CD4-positive, alpha-beta T cell treated with Interleukin-6 at 100 ng/mL for 8 hours (primary cell): ENCODE measurements at regions not wholly inside any gene's neighbourhood (a gene's known extent, or its start where the extent isn't known, plus 50 kb on each side); places are given as distances from the start of the nearest gene placed in this dataset.
"Not testable (repeated sequence)": the region's sequence is repeated elsewhere in the genome, so short reads cannot be mapped to it uniquely, and the experiment has no call there.

Source experiments
- DNase-seq: peaks from one replicate; pipeline ENCODE4 v3.0.0-alpha.2; 2020; ENCODE audit warnings: mixed read lengths, low spot score

DNA sequence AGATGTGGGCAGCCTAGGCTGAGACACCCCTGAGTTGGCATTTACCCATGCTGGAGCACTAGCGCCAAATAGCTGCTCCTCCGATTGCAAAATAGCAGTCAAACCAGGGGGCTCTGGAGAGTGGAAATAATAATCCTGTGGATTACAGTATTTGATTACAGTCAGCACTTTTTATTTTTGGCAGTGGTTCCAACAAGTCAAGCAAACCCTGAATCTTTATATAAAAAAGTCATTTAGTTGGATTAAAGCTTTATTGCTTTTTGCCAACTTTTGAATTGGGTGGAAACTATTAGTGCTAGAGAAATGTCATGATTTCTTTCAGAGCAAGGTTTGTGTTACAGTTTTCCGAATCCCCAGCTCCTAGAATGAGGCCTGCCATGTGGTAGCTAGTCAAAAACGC lies 99.3 kb upstream of the FAM20A start:
- DNase-seq = no peak

DNA sequence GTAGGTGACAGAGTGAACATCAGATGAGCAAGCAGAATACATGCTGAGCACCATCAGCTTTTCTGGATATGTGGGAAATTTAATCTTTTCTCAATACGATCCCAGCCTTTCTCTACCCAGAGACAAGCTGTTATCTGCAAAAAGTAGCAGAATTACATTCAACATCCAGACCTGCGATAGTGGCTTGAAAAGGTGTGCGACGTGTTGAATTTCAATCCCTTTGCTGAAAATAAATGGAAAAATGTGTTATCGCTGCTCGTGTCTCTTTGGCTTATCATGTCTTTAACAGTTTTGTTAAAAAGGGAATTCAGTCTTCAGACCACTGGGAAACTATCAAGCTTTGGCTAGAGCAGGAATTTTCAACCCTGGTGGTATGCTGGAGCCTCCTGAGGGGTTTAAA lies 98.8 kb upstream of the FAM20A start:
- DNase-seq = no peak

DNA sequence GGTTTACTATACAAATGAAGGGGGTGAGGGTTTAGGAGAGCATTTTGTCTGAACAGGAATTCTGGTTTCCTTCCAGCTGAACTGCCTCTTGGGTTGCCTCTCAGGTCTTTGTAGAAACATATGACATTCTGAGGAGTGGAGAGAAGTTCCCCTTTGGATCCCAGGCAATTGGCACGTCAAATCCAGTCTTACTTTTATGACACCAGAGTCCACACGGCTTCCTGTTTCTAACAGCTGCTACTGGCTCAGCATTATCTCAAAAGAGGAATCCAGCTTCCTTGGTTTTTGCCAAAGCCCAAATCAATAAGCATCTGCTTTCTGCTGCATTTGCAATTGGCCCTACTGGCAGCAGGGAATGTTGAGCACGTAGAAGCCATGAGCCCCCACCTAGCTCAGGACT lies 97.6 kb upstream of the FAM20A start:
- no peak for DNase-seq

DNA sequence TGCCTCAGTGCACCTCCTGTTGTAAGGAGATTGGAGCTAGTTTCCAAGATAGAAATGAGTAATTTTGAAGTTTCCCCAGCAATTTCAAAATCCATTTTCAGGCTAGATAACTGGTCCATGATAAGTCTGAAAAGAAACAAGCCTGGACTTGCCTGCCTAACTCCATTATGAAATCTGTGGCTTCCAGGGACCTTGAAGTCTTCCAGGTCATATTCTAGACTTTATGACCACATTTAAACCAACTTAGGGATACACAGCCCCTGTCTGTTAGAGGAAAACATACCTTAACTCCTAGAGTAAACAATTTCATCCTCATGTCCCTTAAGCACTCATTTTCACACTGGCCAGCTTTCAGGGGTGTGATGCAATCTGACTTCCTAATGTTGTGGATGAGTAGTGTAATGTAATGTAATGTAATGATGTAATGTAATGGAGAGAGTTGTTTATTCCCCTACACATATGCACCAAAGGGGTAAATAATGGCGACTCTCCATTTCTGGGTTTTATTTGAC lies 96.7 kb upstream of the FAM20A start:
- no peak for DNase-seq

DNA sequence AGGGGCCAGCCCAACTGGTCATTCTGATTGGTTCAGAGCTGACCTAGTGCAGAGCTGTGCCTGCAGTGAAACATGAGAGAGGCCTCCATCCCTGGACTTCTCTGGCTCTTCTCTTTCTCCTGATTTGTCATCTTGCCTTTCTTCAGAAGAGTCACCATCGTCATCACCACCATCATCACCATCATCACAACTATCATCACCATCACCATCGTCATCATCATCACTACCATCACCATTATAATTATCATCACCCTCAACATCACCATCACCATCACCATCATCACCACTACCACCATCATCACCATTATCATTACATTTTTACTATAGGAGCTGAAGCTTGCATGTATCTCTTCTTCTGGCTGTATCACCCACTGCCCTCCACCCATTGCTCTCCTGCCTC lies 94.5 kb upstream of the FAM20A start:
- DNase-seq = no peak

DNA sequence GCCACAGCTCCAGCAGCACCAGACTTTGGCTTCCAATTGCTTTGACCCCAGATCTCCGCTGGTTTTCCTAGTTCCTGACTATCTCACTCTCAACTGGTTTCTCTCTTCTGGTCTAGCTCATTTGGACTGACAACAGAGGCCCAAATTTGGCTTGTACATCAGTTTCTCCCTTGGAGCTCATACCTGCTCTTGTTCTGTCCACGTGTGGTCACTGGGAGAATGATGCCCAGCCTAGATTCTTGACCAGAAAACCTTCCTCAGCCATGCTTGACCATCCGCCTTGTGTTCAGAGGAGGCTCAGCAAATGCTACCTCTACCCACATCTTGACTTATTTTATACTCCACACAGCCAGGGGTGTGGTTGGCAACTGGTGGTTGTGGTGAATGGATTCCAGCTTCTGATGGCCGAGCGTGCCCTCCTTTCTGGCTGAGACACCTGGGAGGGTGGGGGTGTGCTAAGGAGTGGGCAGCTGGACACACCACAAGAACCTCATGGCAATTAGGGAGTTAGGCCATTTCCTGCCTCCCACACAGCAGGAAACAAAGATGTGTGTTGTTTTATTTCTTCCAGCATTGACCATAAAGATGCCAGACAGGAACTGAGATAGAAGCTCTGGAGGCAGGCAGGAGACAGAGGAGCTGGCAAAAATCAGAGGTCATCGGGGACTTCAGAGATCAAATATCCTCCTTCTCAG lies 93.8 kb upstream of the FAM20A start:
- DNase-seq = no peak

DNA sequence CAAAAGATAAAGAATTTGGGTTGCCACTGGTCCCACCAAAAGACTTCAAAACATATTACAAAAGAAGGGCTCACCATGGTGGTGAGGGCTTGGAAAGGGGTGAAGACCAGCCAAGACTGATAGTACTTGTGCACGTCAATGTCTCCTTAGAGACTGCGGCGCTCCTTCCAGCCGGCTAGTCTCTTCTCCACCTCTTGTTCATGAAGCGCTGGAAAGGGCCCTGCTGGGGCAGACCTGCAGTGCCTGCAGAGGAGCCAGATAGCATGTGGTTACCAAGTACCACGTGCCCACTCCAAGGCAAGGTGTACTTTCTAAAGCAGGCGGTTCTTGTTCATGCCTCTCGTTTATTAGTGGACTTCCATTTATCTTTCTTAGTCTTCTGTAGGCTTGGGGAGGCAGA lies 92.7 kb upstream of the FAM20A start:
- no peak for DNase-seq

DNA sequence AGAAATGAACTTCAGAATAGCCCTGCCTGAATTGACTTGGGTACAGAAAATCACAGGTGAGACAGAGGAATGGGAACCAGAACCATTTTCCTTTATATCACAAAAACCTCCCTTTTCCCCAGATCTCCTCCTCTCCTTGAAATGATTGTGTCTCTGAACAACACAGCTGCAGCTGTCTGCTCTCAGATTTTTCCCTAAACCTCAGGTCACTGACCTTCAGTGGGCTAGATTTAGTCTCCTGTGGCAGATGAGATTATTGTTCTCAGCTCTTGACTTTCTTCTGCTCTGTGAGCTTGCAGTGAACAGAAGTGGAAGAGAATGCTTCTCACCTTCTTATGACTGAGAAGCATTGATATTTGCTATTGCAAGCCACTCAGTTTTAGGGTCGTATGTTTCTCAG lies 92.3 kb upstream of the FAM20A start:
- DNase-seq = no peak

DNA sequence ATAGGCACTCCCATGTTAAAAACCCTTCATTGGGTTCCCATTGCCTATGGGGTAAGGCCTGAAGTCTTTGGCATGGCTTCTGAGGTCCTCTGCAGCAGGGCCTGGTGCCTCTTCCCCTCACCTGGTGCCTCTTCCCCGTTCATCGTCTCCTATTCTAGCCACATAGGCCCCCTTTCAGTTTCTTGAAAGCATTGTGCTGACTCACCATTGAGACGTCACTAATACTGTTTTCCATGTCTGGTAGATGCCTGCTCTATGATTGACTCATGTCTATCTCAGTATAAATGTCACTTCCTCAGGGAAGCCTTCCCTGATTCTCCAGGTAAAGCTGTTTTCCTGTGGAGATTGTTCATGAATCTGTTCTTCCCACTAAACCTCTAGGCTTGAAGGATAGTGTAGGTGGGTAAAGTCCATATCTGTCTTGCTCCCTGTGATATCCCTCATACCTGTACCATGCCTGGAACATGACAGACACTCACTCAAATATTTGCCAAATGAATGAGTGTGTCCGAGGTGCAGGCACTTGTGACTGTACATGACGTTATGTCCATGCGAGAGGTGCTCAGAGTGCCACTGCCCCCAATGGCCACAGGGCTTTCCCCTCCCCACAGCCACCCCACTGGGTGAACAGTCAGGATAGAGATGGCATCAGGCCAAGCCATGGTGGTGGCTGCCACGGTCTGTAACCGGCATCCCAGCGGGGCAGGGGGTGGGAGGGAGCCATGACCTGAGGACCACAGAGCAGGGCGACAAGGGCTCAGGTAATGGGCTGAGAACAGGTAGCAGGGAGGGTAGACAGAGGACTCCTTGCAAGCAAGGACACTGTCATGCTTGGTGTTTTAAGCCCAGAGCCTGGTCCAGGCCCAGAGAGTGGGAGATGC lies 85.2 kb upstream of the FAM20A start:
- DNase-seq = no peak

DNA sequence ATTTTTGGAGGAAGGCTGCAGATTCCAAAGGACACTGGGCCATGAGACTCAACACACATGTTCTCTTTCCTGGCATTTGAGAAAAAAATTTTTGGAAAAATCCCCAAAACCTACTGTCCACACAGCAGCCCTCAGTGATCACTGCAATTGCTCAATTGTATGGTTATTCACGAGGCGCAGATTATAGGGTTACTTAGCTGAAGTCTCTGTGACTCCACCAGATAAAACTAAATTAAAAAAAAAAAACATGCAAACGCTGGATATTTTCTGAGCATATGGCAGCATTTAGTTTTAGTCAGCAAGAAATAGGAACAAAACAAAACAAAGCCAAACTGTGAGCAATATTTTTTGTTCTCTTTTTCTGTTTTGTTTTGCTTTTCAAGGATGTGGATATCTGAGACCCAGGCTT lies 83.8 kb upstream of the FAM20A start:
- DNase-seq = no peak

DNA sequence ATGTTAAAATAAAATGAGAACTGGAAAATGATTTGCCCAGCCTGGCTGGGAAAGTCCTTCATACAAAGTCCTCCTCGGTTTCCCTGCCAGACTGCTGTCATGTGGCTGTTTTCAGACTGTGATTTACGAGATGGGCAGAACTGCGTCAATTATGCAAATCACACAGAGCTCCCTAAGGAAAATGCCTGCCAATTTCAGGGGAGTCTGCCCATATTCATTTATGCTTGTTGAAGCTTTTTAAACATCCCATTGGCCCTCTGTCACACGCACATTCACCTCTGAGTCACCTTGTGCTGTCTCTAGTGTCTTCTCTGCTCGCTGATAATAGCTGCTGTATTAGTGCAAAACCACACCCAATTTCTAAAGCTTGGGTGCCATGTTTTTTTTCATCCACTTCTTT lies 81.7 kb upstream of the FAM20A start:
- no peak for DNase-seq

DNA sequence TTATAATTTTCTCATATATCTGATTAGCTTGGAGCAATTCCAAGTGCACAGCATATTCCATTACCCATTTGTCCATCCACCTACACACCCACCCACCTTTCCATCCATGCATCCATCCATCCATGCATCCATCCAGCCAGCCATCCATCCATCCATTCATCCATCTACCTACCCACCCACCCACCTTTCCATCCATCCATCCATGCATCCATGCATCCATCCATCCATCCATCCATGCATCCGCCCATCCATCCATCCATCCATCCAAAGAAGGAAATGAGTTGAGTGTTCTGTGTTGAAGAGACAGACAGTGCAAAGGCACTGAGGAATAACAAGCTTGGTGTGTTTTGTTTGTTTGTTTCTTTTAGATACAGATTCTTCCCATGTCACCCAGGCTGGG lies 78.7 kb upstream of the FAM20A start:
- DNase-seq = no peak

DNA sequence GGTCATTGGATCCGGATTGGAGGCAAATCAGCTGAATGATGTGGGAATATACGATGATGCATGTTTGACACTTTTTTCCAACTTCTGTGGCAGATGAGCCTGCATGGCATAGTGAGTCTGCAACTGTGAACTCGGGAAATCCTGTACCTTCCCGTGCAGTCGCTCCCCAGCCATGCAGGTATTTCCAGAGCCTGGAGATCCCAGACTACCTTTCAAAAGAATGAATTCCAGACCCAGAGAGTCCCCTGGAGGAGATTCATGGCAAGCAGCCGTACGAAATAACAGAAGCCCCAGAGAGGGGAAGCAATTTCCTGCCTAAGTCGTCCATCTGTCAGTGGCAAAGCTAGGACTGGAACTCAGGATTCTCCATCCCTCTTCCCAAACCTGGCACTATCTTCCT lies 75.7 kb upstream of the FAM20A start:
- no peak for DNase-seq

DNA sequence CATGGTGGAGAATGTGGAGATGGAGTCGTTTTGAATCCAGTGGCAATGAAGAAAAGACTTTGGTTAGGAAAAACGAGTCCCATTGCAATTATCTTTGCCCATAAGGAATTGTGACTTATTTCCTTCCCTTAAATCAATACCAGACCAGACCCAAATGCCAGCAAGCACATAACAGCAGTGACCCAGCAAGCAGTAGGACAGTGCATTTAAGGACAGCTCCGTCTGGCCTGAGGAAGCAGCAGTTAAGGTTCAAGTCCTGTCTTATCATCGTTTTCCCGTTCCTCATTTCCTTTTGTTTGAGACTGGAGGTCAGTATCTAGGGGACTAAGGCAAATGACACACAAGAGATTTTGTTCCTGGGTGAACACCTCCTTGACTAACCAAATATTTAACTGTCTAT lies 74.6 kb upstream of the FAM20A start:
- DNase-seq = no peak

DNA sequence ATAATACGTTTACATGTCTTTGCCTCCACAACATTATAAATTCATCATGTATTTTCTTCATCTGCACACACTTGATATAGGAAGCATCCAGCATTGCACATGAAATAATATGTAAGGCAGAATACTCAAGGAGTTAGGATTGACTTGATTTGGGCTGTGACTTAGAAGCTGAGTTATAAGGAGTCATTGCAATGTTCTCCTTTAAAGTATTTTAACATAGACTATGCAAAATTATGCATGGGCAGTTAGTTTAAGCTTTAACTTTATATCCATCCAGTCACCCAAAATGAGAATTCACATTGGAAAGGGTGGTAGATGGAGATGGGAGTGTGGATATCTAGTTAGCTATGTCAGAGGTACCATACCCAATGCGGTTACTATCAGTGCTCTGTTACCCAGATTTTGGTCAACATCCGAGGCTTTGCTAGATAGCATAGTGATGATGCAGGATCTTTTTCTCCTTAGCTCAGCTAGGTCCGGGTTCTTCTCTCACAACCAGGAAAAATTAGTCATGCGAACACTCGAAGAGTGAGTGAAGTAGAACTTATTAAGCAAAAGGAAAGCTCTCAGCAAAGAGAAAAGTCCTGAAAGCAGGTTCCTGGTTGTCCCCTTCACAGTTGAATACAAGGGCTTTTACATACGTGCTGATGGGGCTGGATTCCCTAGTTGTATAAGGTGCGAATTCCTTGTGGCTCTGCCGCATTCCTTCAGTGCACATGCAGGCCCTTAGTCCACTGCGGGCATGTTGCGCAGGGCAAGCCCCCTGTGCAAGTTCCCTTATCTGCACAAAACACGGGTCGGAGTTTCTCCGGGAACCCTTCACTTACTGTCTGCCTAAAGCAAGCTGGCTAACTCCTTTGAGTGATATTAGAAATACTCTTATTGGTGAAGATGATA lies 73.1 kb upstream of the FAM20A start:
- DNase-seq = no peak

DNA sequence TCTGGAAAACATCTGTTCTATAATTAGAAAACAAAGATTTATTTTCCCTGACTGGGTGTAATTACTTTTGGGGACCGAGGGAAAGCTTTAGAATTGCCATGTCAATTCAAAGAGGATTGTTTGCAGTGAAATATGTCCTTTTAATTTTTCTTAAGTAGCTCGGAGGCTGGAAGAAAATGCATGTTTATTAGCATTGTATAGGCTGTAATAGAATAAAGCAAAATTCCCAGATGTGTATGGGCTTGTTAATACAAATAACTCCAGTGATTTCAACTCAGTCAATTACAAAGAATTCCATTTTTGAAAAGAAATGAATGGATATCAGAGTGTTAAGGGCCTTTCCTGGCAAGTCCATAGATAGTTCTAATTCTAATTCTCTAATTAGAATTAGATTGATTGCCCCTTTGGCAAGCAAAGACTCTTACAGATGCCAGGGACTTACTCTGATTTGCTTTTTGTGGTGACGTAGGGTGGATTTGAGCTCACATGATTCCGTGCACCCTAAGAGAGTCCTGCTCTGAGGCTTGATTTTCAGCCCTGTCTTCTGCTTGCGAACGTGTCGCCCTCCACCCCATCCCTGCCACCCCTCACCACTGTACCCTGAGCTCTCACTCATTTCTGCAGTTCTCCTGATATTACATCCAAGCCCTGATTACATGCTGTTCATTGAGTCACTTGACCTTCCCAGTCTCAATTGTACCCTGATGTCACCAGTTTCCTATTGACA lies 70.0 kb upstream of the FAM20A start:
- DNase-seq = no peak

DNA sequence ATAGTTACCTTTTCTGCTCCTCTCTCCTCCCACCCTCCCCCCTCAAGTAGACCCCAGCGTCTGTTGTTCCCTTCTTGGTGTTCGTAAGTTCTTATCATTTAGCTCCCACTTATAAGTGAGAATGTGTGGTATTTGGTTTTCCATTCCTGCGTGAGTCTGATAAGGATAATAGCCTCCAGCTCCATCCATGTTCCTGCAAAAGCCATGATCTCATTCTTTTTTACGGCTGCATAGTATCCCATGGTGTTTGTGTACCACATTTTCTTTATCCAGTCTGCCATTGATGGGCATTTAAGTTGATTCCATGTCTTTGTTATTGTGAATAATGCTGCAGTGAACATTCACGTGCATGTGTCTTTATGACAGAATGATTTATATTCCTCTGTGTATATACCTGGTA lies 65.3 kb upstream of the FAM20A start:
- not testable (repeated sequence) for DNase-seq

DNA sequence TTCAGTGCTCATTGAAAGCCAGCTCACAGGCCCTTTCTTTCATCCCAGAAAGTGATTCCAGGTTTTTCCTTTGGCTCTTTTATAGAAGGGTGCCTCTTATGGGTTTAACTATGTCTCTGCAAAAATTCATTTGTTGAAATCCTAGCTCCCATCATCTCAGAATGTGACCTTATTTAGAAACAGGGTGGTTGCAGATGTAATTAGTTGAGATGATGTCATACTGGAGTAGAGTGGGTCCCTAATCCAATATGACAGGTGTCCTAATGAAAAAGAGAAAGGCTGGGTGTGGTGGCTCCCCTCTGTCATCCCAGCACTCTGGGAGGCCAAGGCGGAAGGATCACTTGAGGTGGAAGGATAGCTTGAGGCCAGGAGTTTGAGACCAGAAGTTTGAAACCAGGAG lies 64.2 kb upstream of the FAM20A start:
- DNase-seq = no peak

DNA sequence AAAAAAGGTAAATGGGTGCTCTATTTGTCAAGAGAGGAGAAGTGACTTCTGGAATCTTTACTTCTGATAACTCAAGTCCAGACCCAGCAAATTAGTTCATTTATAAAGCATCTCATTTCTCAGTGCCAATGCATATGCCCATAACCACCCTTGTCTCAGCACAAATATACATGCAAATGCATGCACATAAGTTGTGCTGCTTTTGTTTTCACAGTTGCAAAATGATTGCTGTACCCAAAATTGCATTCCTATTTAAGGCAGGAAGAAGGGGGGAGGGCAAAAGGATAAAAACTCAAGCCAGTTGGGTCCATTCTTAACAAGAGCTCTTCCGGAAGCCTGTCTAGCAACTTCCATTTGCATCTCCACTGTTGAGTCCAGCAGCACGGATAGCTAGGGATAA lies 61.3 kb upstream of the FAM20A start:
- DNase-seq = no peak

DNA sequence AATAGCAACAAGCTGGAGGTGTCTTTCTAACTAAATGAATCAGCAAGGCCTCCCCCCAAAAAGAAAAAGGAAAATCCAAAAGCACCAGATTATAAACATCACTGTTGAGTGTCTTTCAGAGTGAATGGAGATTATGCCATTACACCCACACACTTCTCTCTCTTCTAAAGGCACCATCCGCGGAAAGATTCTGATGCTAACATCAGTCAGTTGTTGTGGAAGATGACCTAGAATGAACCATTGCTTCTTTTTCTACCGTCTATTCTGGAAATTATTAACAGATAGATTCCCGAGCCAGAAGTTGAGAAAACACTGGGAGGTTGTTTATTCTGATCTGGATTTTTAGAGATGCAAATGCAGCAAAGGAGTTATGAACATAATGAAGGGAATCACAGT lies 60.9 kb upstream of the FAM20A start:
- DNase-seq = no peak

DNA sequence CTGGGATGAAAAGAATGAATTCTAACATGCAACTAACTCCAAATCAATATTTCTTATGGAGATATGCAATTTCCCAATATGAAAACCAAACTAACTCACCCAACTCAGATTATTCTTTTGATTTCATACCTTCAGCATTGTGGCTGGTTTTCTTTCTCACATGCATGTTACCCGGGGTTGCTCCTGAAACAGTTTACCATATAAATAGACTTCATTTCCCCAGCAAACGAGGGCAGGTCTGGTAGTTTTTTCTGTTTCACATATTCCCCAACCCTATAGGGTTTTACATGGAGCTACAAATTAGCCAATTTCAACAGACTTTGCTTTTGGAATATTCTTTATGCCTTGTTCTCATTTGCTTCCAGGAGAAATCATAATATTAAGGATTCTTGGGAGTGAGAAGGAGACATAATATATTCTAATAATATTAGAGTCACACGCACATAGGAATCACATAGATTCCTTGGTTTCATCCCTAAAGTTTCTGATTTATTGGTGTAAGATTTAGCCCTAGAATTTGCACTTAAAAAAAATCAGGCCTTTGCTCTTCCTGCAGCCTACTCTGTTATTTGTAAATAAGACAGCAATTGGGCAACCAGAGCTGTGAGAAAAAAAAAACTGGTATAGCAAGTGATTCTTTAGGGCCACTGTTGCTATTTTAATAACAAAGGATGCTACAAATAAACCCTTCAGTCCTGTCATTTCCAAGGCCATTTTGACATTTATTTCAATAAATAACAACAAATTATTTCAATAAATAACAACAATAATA lies 60.3 kb upstream of the FAM20A start:
- DNase-seq = no peak
